Stimulated activated effector memory CD8-positive, alpha-beta T cell treated with anti-CD3 and anti-CD28 coated beads, Interleukin-12 subunit alpha, Interleukin-12 subunit beta, amount 100 ng/mL, for 72 hours (primary cell): ENCODE measurements at regions not wholly inside any gene's neighbourhood (a gene's known extent, or its start where the extent isn't known, plus 50 kb on each side); places are given as distances from the start of the nearest gene placed in this dataset.
"Not testable (repeated sequence)": the region's sequence is repeated elsewhere in the genome, so short reads cannot be mapped to it uniquely, and the experiment has no call there.

ENCODE experiments used
- ATAC-seq: fragments of 150-1000 bp; cut with Tn5 transposase; 2 replicates; pipeline ENCODE4 v1.10.0; 2021
- DNase-seq, 2 donors: peaks; one replicate each; pipeline ENCODE4 v3.0.0; 2021 to 2022; ENCODE audit warnings: low spot score in 2 of 2
- H3K27ac Mint-ChIP-seq: one replicate; pipeline ENCODE4 v1.8.0; 2022; ENCODE audit warnings: mild to moderate bottlenecking, mixed read lengths
- H3K36me3 Mint-ChIP-seq: one replicate; pipeline ENCODE4 v1.8.0; 2022; ENCODE audit warnings: mild to moderate bottlenecking, mixed read lengths
- H3K4me1 Mint-ChIP-seq: one replicate; pipeline ENCODE4 v1.8.0; 2022; ENCODE audit warnings: mixed read lengths
- H3K4me3 Mint-ChIP-seq: one replicate; pipeline ENCODE4 v1.8.0; 2022; ENCODE audit warnings: mild to moderate bottlenecking, mixed read lengths
- H3K9me3 Mint-ChIP-seq: one replicate; pipeline ENCODE4 v1.8.0; 2022; ENCODE audit warnings: mixed read lengths

- H3K9me3 Mint-ChIP-seq: no peaks in the 10 kb centered on the region
- no peaks in the 10 kb centered on the region for H3K4me1 Mint-ChIP-seq
These were observed 96.2 kb downstream of the OTOR start for GRCh38 chr20:16844406-16844805.

GRCh38 chr20:16846006-16846405 is 97.8 kb downstream of the OTOR start:
- H3K4me3 Mint-ChIP-seq: no peak overlapping the region
- no peaks in the 10 kb centered on the region for H3K4me1 Mint-ChIP-seq
- no peak overlapping the region for H3K27ac Mint-ChIP-seq
- ATAC-seq (no peak), DNase-seq (no peak)
- no peaks in the 10 kb centered on the region for H3K36me3 Mint-ChIP-seq
- H3K9me3 Mint-ChIP-seq: no peaks in the 10 kb centered on the region

More at GRCh38 chr20:16844406-16844805, 96.2 kb downstream of the OTOR start:
- Mint-ChIP-seq H3K27ac (no peak overlapping the region), H3K4me3 (no peak overlapping the region), H3K36me3 (no peaks in the 10 kb centered on the region)
- no peak for DNase-seq
- ATAC-seq: no peak

DNA sequence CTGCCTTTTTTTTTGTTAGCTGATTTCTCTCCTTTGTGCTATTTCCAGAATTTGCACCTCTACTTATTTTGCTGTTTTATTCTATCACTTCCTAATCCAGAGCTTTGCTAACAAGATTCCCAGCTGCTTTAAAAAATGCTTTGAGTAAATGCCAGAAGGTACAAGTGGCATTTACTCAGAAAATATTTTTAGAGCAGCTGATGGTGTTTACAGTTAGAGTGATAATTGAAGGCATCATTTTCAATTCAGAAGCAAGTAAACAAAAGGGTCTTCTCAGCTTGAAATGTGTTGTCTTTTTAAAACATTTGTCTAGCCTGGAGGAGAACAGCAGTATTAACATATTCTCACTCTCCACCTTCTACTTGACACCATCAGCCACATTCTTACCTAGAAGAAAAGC is 99.9 kb downstream of the OTOR start:
- Mint-ChIP-seq H3K9me3 (peaks cover 5% of the 10 kb centered on the region), H3K27ac (no peak overlapping the region), H3K36me3 (no peaks in the 10 kb centered on the region), H3K4me1 (no peaks in the 10 kb centered on the region), H3K4me3 (no peak overlapping the region)
- no peak for ATAC-seq
- DNase-seq: no peak

DNA sequence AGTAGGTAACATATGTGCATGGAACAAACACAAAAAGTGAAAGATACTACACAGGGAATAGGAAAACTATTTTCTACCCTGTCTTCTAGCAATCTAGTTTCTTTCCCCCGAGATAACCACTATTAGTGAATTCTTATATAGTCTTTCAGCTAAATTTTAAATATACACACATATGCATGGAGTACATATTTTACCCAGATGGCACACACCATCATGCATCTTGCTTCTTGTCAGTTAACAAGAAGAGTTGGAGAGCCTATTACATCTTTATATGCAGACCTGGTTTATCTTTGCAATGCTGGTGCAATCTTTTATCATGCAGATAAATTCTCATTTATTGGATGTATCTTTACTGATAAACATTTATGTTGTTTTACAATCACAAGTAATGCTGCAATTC is 100.4 kb downstream of the OTOR start:
- H3K4me1 Mint-ChIP-seq: no peaks in the 10 kb centered on the region
- DNase-seq (no peak), ATAC-seq (no peak)
- H3K27ac Mint-ChIP-seq: no peak overlapping the region
- no peak overlapping the region for H3K4me3 Mint-ChIP-seq
- no peaks in the 10 kb centered on the region for H3K36me3 Mint-ChIP-seq
- peaks cover 5% of the 10 kb centered on the region for H3K9me3 Mint-ChIP-seq

DNA sequence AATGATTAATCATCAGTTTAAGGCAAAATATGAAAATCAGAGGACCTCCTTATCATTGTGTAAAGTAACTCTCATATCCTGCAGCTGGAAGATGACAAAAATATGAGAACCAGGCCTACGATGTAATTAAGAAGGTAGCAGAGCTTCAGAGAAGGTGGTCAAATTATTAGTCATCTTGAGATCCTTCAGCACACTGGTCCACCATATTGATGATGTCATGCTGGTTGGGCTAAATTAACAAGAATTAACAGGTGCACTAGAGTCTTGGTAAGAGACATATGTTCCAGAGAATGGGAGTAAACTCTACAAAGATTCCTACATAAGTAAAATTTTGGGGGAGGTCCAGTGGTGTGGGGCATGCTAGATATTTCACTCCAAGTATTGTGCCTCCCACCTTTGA is 112.8 kb downstream of the OTOR start:
- ATAC-seq: no peak
- Mint-ChIP-seq H3K36me3 (no peaks in the 10 kb centered on the region), H3K9me3 (peaks cover 8% of the 10 kb centered on the region), H3K4me3 (no peak overlapping the region), H3K4me1 (no peaks in the 10 kb centered on the region), H3K27ac (no peak overlapping the region)
- no peak for DNase-seq

DNA sequence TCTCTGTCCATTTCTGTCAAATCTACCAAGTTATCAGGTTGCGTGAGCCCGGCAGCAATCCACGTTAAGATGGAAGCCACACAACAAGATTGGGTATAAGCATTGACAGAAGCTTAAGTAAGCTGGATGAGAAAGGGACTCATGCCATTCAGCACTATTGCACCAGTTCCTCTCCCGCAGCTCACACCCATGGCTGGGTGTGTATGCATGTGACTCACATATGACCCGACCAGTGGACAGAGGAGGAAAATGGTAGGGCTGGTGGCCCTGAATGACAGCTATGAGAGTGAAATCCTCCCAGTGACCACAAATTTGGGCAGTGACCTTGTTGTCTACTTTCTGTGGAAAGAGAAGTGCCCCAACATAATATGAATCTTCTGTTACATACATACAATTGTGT is 113.5 kb downstream of the OTOR start:
- H3K36me3 Mint-ChIP-seq: no peaks in the 10 kb centered on the region
- ATAC-seq (no peak), DNase-seq (no peak)
- H3K4me3 Mint-ChIP-seq: no peak overlapping the region
- no peak overlapping the region for H3K27ac Mint-ChIP-seq
- H3K4me1 Mint-ChIP-seq: no peaks in the 10 kb centered on the region
- peaks cover 8% of the 10 kb centered on the region for H3K9me3 Mint-ChIP-seq

DNA sequence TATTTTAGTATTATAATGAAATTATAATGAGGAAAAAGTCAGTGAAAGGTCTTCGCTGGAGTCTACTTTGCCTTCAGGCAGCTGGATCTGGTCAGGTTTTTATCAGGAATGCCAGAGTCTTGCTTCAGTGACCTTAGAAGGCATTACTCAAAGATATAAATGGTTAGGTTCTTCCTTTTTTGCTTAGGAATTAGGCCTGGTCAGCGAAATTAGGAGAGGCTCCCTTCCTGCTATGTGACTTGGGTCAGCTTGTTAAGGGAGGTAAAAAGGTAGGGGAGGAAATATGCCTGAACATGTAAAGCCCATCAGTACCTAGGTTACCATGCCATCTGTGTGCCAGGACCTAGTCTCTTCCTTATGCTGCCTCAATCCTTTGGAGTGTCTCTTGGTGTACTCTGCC is 115.1 kb downstream of the OTOR start:
- ATAC-seq (no peak), DNase-seq (no peak)
- no peak overlapping the region for H3K27ac Mint-ChIP-seq
- no peak overlapping the region for H3K4me3 Mint-ChIP-seq
- no peaks in the 10 kb centered on the region for H3K36me3 Mint-ChIP-seq
- H3K4me1 Mint-ChIP-seq: no peaks in the 10 kb centered on the region
- H3K9me3 Mint-ChIP-seq: peaks cover 5% of the 10 kb centered on the region

DNA sequence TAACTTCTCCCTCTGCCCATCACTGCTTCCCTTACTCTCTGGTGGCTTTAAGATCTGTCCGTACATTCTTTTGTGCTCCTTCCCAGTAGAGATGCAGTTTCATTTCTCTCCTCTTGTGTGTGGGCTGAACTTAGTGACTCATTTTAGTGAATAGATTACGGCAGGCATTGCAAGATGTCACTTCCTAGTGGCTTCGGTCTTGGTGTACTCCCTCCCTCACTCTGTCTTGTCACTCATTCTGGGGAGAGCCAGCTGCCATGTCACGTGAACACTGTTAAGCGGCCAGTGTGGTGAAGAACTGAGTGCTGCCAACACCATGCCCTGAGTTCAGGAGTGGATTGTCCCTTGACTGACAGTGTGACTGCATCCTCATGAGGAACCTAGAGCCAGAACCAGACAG is 115.9 kb downstream of the OTOR start:
- ATAC-seq (no peak), DNase-seq (no peak)
- H3K27ac Mint-ChIP-seq: no peak overlapping the region
- H3K36me3 Mint-ChIP-seq: no peaks in the 10 kb centered on the region
- H3K9me3 Mint-ChIP-seq: peaks cover 3% of the 10 kb centered on the region
- no peak overlapping the region for H3K4me3 Mint-ChIP-seq
- H3K4me1 Mint-ChIP-seq: no peaks in the 10 kb centered on the region

- no peak for DNase-seq
- no peak overlapping the region for H3K4me3 Mint-ChIP-seq
- ATAC-seq: no peak
- peaks cover 3% of the 10 kb centered on the region for H3K9me3 Mint-ChIP-seq
- H3K4me1 Mint-ChIP-seq: no peaks in the 10 kb centered on the region
- H3K36me3 Mint-ChIP-seq: no peaks in the 10 kb centered on the region
- H3K27ac Mint-ChIP-seq: no peak overlapping the region
These were observed 116.8 kb downstream of the OTOR start for GRCh38 chr20:16864963-16865362.

DNA sequence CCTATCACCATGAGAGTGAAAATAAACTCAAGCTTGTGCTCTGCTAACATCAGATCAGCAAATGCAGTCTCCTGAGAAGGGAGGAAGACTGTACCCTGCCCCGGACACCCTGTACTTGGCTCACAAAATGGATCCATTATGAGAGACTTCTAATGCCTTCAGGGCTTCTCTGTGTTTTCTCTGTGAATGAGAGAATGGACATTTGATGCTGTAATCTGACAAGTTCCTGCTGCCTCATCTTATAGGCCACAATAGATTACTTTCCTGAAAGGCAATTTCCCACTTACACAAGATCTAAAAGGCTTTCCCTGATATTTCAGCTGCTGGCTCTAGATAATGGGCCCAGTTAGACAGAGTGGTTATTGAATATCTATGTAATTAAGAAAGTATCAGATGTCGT is 117.2 kb downstream of the OTOR start:
- DNase-seq: no peak

DNA sequence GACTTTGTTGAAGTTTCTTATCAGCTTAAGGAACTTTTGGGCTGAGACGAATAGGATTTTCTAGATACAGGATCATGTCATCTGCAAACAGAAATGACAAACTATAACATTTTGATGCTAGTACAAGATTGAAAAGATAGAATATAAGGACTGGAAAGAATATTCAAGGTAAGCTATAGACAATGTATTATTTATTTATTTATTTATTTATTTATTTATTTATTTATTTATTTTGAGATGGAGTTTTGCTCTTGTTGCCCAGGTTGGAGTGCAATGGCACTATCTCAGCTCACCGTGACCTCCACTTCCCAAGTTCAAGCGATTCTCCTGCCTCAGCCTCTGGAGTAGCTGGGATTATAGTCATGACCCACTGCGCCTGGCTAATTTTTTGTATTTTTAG is 125.0 kb downstream of the OTOR start:
- not testable (repeated sequence) for H3K36me3 Mint-ChIP-seq, H3K27ac Mint-ChIP-seq, ATAC-seq, H3K9me3 Mint-ChIP-seq, DNase-seq, H3K4me1 Mint-ChIP-seq, H3K4me3 Mint-ChIP-seq

More for the DNA sequence above, 117.2 kb downstream of the OTOR start:
- ATAC-seq: no peak
- H3K36me3 Mint-ChIP-seq: no peaks in the 10 kb centered on the region
- peaks cover 3% of the 10 kb centered on the region for H3K9me3 Mint-ChIP-seq
- H3K4me1 Mint-ChIP-seq: no peaks in the 10 kb centered on the region
- H3K4me3 Mint-ChIP-seq: no peak overlapping the region
- H3K27ac Mint-ChIP-seq: no peak overlapping the region

GRCh38 chr20:16877053-16877554 is 128.9 kb downstream of the OTOR start:
- ATAC-seq: no peak
- Mint-ChIP-seq H3K9me3 (no peaks in the 10 kb centered on the region), H3K27ac (no peak overlapping the region), H3K36me3 (no peaks in the 10 kb centered on the region), H3K4me3 (no peak overlapping the region), H3K4me1 (no peaks in the 10 kb centered on the region)
- DNase-seq: no peak

DNA sequence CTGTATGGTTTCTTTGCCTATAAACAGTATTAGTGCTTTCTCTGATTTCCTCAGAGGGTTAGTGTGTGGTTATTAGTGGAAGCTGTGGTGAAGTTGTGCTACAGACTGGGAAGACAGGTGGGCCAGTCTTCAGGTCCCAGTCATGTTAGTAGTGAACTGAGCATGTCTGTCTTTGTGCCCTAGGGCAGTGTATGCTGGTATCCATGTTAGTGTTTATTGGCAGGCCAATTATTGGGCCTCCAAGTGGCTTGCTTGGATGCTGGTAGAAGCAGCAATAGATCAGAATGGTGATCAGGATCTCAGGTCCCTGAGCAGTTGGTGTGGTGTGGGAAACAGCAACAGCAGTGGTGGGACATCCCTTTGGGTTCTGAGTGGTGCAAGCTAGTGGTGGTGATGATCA is 137.6 kb downstream of the OTOR start:
- H3K4me1 Mint-ChIP-seq: no peaks in the 10 kb centered on the region
- peaks cover 9% of the 10 kb centered on the region for H3K9me3 Mint-ChIP-seq
- no peak overlapping the region for H3K4me3 Mint-ChIP-seq
- H3K36me3 Mint-ChIP-seq: no peaks in the 10 kb centered on the region
- DNase-seq (no peak), ATAC-seq (no peak)
- H3K27ac Mint-ChIP-seq: no peak overlapping the region

DNA sequence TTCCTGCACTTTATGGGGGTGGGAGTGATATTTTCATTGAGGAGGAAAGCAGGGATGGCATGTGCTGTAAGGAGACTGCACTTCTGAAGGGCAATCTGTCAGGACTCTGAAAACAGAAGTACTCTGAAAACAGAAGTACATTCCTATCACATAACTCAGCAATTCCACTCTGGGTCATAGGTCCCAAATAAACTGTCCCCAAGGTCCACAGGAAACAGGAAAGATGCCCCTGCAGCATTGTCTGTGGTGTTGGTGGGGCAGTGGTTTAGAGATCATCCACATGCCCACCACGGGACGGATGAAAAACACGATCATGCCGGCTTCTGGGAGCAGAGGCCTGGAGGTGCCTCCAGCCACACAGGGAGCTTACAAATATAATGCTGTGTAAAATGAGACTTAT is 150.3 kb downstream of the OTOR start:
- no peak for DNase-seq
- H3K4me1 Mint-ChIP-seq: no peaks in the 10 kb centered on the region
- no peaks in the 10 kb centered on the region for H3K9me3 Mint-ChIP-seq
- no peak overlapping the region for H3K4me3 Mint-ChIP-seq
- ATAC-seq: no peak
- no peak overlapping the region for H3K27ac Mint-ChIP-seq
- no peaks in the 10 kb centered on the region for H3K36me3 Mint-ChIP-seq

- H3K27ac Mint-ChIP-seq: no peak overlapping the region
- no peak for ATAC-seq
- no peak for DNase-seq
- H3K4me1 Mint-ChIP-seq: no peaks in the 10 kb centered on the region
- peaks cover 5% of the 10 kb centered on the region for H3K9me3 Mint-ChIP-seq
- H3K36me3 Mint-ChIP-seq: no peaks in the 10 kb centered on the region
- no peak overlapping the region for H3K4me3 Mint-ChIP-seq
These were observed 154.5 kb downstream of the OTOR start for GRCh38 chr20:16902662-16903061.

- ATAC-seq (no peak), DNase-seq (no peak)
- H3K4me1 Mint-ChIP-seq: no peaks in the 10 kb centered on the region
- no peak overlapping the region for H3K4me3 Mint-ChIP-seq
- no peak overlapping the region for H3K27ac Mint-ChIP-seq
- H3K9me3 Mint-ChIP-seq: peaks cover 5% of the 10 kb centered on the region
- no peaks in the 10 kb centered on the region for H3K36me3 Mint-ChIP-seq
These were observed 156.6 kb downstream of the OTOR start for GRCh38 chr20:16904751-16905150.

- H3K27ac Mint-ChIP-seq: no peak overlapping the region
- no peak overlapping the region for H3K4me3 Mint-ChIP-seq
- ATAC-seq (no peak), DNase-seq (no peak)
- H3K36me3 Mint-ChIP-seq: no peaks in the 10 kb centered on the region
- peaks cover 7% of the 10 kb centered on the region for H3K9me3 Mint-ChIP-seq
- H3K4me1 Mint-ChIP-seq: no peaks in the 10 kb centered on the region
These were observed 166.1 kb downstream of the OTOR start for GRCh38 chr20:16914277-16914676.
